Kidney tubule cell (primary cell): ENCODE measurements at regions not wholly inside any gene's neighbourhood (a gene's known extent, or its start where the extent isn't known, plus 50 kb on each side); places are given as distances from the start of the nearest gene placed in this dataset.
"Not testable (repeated sequence)": the region's sequence is repeated elsewhere in the genome, so short reads cannot be mapped to it uniquely, and the experiment has no call there.

ENCODE experiments used
- DNase-seq: peaks from one replicate; pipeline ENCODE4 v3.0.0-alpha.2; 2018; ENCODE audit warnings: low spot score

- DNase-seq = no peak
Measured at GRCh38 chr7:142636751-142637150, 112.5 kb upstream of the PRSS1 start.

GRCh38 chr7:142636107-142636506 lies 113.2 kb upstream of the PRSS1 start:
- not testable (repeated sequence) for DNase-seq

DNA sequence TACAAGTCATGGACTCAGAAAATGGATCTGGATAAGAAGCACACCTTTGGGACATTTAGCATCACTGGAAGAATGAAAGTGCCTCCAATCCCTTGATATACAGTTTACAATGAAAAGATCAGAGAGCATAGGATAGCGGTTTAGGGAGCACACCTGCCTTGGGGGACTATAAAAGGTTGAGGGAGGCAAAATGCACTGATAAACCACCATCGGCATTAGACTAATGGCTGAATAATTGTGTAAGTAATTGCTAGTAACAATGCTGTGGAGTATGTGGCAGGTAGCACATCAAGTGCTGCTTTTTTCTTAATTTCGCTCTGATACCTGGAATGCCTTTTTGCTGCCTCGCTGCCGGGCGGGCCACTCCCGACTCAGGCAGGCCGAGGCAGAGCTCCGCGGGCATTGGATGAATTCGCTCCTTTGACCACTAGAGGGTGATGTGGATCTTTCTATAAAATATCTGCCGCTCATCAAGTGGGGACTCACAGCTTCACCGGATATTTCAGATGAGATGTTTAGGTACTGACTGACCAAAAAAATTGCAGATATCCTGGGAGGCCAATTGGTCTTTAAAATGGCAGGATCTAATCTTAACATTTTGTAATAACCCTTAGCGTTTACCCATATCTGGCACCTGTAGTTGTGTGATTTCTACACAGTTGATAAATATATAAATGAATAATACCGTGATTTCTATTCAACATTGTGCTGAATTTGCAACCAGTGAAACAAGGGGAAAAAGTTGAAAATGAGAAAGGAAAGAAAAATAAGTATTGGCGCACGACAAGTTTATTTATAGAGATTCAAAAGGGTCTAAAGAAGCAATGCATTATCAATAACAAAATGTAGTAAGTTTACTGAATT lies 116.8 kb upstream of the PRSS1 start:
- peak; percentile 70 for DNase-seq

GRCh38 chr7:142629588-142630260 lies 119.5 kb upstream of the PRSS1 start:
- DNase-seq = peak; percentile 50

GRCh38 chr7:142628945-142629344 lies 120.3 kb upstream of the PRSS1 start:
- no peak for DNase-seq

DNA sequence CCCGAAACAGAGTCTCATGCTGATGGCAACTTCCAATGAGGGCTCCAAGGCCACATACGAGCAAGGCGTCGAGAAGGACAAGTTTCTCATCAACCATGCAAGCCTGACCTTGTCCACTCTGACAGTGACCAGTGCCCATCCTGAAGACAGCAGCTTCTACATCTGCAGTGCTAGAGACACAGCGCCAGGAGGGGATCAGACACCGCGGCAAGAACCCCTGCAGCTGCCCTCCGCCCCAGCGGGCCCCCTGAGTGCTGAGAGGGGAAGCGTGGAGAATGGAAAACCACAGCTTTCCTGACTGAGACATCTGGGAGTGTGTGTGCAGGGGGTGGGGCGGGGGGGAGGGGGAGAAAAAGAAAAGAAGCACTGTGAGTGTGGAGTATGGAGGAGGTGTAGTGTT lies 122.0 kb upstream of the PRSS1 start:
- DNase-seq = not testable (repeated sequence)

DNA sequence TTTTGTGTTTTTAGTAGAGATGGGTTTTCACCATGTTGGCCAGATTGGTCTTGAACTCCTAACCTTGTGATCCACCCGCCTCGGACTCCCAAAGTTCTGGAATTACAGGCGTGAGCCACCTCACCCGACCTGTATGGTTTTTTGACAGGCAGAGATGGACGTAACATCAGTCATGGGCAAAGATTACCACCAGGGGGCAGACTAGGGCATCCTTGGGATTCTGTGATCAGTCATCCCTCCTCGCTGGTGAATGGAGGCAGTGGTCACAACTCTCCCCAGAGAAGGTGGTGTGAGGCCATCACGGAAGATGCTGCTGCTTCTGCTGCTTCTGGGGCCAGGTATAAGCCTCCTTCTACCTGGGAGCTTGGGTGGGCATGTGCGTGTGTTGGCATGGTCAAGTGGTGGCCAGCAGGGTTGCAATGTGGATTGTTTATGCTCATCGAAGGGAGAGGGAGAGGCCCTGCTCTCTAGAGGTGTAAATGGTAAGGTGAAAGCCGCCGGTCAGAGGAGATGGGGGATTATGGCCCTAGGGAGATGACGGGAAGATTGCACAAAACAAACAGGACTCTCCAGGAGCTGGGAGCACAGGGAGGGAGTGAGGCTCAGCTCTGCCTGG lies 122.7 kb upstream of the PRSS1 start:
- DNase-seq = peak; percentile 54

DNA sequence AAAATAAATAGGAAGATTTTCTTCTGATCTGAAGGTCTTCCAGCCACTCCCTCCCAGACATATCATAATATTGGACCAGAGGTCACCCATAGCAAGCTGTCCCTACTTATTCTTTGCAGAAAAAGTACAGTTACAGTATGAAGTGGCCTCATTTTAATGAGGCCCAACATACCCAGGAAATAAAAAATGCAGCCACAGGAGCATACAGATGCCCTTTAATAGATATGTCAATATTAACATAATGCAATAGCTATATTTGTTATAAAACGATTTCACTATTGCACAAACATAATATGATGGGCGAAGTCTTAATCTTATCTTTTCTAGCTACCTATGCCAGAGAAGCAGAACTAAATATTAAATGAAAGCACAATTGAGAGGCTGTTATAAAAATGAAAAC lies 124.1 kb upstream of the PRSS1 start:
- DNase-seq = not testable (repeated sequence)

- DNase-seq = no peak
Measured at GRCh38 chr7:142620402-142620801, 128.9 kb upstream of the PRSS1 start.

GRCh38 chr7:142618655-142619351 lies 130.5 kb upstream of the PRSS1 start:
- no peak for DNase-seq

DNA sequence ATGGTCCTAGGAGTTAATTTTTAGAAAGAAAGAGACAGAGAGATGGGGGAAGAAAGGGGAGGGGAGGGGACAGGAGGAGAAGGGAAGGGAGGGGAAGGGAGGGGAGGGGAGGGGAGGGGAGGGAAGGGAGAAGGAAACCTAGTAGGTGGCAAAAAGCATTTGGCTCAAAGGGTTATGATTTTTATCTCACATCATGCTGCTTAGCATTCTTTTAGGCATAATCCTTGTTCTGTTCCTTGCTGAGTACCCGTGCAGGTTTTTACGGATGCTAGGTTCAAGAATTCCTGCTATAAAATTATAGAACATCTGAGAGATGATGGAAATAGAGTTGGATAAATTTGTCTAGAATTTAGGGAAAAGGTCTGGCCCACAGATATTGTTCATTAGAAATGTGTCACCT lies 132.4 kb upstream of the PRSS1 start:
- DNase-seq = no peak

DNA sequence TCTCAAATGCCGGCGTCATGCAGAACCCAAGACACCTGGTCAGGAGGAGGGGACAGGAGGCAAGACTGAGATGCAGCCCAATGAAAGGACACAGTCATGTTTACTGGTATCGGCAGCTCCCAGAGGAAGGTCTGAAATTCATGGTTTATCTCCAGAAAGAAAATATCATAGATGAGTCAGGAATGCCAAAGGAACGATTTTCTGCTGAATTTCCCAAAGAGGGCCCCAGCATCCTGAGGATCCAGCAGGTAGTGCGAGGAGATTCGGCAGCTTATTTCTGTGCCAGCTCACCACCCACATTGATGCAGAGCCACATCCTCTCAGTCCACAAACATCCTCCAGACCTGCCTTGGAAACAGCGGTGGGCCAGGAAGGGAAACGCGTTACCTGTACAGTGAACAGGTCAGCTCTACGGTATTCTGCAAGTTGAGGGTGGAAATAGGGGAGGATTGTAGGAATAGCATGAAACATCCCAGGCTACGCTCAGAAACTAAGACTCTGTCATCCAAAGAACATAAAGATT lies 133.1 kb upstream of the PRSS1 start:
- no peak for DNase-seq

DNA sequence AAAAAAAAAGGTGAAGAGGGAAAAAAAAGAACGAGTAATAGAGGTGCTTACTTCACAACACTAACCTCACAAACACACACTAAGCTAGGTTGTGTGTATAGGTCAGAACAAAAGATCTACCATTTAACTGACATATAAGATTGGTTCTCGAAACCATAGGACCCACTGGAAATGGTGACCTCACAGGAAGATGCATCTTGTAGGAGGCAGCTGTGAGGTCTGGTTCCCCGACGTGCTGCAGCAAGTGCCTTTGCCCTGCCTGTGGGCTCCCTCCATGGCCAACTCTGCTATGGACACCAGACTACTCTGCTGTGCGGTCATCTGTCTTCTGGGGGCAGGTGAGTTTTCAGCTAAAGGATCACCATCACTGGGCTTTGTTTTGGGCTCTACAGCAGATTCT lies 133.8 kb upstream of the PRSS1 start:
- DNase-seq = no peak

DNA sequence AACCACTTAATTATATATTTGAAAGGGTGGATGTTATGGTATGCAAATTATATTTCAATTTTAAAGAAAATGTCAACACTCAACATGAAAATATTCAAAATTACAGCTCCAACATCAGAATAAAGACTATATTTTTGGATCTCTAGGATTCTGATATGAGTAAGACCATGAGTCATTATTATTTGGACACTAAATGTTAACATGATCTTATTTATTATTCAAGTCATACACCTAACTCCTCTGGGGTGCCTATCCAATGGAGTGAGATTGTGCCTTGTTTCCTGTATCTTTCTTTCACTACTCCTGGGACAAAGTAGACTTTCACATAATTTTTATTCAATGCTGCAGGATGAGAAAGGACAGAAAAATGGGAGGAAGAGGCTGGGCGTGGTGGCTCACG lies 135.2 kb upstream of the PRSS1 start:
- DNase-seq = no peak

GRCh38 chr7:142612237-142612881 lies 136.9 kb upstream of the PRSS1 start:
- peak; percentile 59 for DNase-seq

DNA sequence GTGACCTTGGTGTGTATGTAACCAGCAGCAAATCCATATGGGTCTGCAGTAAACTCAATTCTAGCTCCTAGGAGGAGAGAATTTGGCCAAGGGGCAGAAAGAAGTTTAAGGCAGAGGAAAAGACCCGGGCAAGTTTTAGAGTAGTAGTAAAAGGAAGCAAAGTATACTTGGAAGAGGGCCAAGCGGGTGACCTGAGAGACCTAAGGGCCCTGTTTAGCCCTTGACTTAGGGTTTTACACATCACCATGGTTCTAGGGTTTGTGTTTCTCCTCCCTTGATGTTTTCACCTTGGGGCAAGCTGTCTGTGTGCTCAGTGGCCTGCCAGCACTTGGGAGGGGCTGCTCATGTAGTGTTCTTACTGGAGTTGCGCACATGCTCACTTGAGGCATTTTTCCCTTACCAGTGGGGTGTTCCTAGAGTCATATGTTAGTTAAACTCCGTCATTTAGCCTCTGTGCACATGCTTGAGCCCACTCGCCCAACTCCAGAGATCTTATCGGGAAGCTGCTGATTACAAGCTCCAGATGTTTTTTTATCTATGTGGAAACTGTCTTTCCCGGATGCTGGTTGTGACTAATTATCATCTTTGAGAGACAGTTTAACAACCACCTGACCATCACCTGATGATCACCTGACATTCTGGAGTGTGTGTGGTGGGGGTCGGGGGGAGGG lies 137.6 kb upstream of the PRSS1 start:
- no peak for DNase-seq

GRCh38 chr7:142608630-142609428 lies 140.4 kb upstream of the PRSS1 start:
- DNase-seq = no peak

GRCh38 chr7:142607351-142607750 lies 141.9 kb upstream of the PRSS1 start:
- DNase-seq = no peak

GRCh38 chr7:142606081-142606480 lies 143.2 kb upstream of the PRSS1 start:
- DNase-seq = no peak

DNA sequence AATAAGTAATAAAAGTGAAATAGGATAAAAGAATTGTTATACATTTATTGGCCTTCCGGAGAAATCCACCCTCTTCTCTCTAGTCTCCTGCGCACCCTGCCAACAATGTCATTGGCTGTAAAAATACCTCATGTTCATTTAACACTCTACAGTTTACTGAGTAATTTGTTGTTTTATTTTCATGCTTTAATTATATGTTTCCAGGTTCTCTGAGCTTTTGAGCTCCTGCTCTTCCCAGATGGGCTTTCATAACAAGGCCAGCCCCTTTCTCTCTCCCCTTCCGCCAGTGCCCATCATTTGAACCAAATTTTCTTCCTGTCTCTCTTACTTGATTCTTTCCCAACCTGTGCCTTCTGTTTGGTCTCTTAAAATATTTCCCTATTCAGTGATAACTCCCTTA lies 144.6 kb upstream of the PRSS1 start:
- no peak for DNase-seq
